ENCODE measurements at regions not wholly inside any gene's neighbourhood (a gene's known extent, or its start where the extent isn't known, plus 50 kb on each side); places are given as distances from the start of the nearest gene placed in this dataset.

- Histone ChIP-seq H3K4me2 (ENCODE audit: control insufficient read depth, extremely low read depth, insufficient read depth, low read depth, low read length) (no peak overlapping the region), H3K27ac (ENCODE audit: control insufficient read depth, insufficient read depth, low read length) (peak overlapping the region; percentile 66), H3K27me3 (ENCODE audit: control insufficient read depth, extremely low read depth, insufficient read depth, low read length) (no peaks in the 10 kb centered on the region), H3K36me3 (ENCODE audit: control insufficient read depth in 2 of 2, extremely low read depth in 1 of 2, insufficient read depth in 2 of 2, low read length in 2 of 2) (no peaks in the 10 kb centered on the region), H3K9ac (ENCODE audit: control insufficient read depth, extremely low read depth, insufficient read depth, low read length) (no peak overlapping the region), H3K79me2 (ENCODE audit: control insufficient read depth, insufficient read depth, low read length) (no peaks in the 10 kb centered on the region), H3K4me1 (ENCODE audit: control insufficient read depth, extremely low read depth, insufficient read depth, low read length) (peaks cover 27% of the 10 kb centered on the region), H3K9me3 (ENCODE audit: control insufficient read depth, low read depth, low read length) (peaks cover 2% of the 10 kb centered on the region), H3K4me3 (ENCODE audit: control insufficient read depth in 2 of 3, extremely low read depth in 1 of 3, insufficient read depth in 2 of 3, low read depth in 1 of 3, low read length in 3 of 3) (no peak overlapping the region), H4K20me1 (ENCODE audit: control insufficient read depth, extremely low read depth, insufficient read depth, low read length) (no peaks in the 10 kb centered on the region), H2AFZ (ENCODE audit: control insufficient read depth, low read length) (peak overlapping the region; percentile 54), H3K9me1 (ENCODE audit: control insufficient read depth, extremely low read depth, insufficient read depth, low read length) (no peaks in the 10 kb centered on the region)
- no peak for TF ChIP-seq EZH2 (IDR thresholded peaks at IDR 0.05; ENCODE audit: low read length)
- no peak for TF ChIP-seq CTCF (optimal IDR thresholded peaks at IDR 0.05 in 1 of 3, IDR thresholded peaks at IDR 0.05 in 1 of 3, conservative IDR thresholded peaks at IDR 0.05 in 1 of 3; ENCODE audit: extremely low read depth in 1 of 3, insufficient read depth in 2 of 3, low read length in 3 of 3)
- FAIRE-seq (peak; percentile 92), DNase-seq (ENCODE audit: low read depth, low spot score) (peak; percentile 55)
- dilution Hi-C loops (cut with MboI; ENCODE audit: extremely low pct_ligation_motif_present, low sequenced_read_pairs): no loop called here
Observed at GRCh38 chr5:9924614-9925013, 294.5 kb upstream of the TAS2R1 start.

DNA sequence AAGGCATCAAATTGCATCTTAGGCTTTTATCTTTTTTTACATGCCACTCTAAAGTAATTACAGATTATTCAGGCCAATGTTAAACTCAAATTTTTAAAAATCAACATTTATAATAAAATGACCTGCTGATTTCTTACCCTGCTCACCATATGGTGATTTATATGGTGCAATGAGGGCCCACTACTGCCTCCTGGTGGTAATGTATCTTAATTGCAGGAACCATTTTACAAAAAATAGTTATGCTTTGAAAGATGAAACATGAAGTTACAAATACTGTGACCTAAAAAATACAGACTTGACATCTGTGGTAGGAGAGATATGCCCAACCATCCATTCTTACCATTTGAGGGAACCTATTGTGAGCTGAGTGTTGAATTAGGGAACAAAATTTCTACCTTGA lies 292.6 kb upstream of the TAS2R1 start:
- TF ChIP-seq EZH2 (IDR thresholded peaks at IDR 0.05; ENCODE audit: low read length) (no peak), CTCF (optimal IDR thresholded peaks at IDR 0.05 in 1 of 3, IDR thresholded peaks at IDR 0.05 in 1 of 3, conservative IDR thresholded peaks at IDR 0.05 in 1 of 3; ENCODE audit: extremely low read depth in 1 of 3, insufficient read depth in 2 of 3, low read length in 3 of 3) (no peak)
- DNase-seq (ENCODE audit: low read depth, low spot score) (no peak), FAIRE-seq (no peak)
- Histone ChIP-seq H3K4me2 (ENCODE audit: control insufficient read depth, extremely low read depth, insufficient read depth, low read depth, low read length) (no peak overlapping the region), H3K79me2 (ENCODE audit: control insufficient read depth, insufficient read depth, low read length) (no peaks in the 10 kb centered on the region), H3K27me3 (ENCODE audit: control insufficient read depth, extremely low read depth, insufficient read depth, low read length) (no peaks in the 10 kb centered on the region), H3K36me3 (ENCODE audit: control insufficient read depth in 2 of 2, extremely low read depth in 1 of 2, insufficient read depth in 2 of 2, low read length in 2 of 2) (no peaks in the 10 kb centered on the region), H3K9me3 (ENCODE audit: control insufficient read depth, low read depth, low read length) (peaks cover 2% of the 10 kb centered on the region), H3K9ac (ENCODE audit: control insufficient read depth, extremely low read depth, insufficient read depth, low read length) (no peak overlapping the region), H3K9me1 (ENCODE audit: control insufficient read depth, extremely low read depth, insufficient read depth, low read length) (no peaks in the 10 kb centered on the region), H4K20me1 (ENCODE audit: control insufficient read depth, extremely low read depth, insufficient read depth, low read length) (no peaks in the 10 kb centered on the region), H3K4me1 (ENCODE audit: control insufficient read depth, extremely low read depth, insufficient read depth, low read length) (peaks cover 20% of the 10 kb centered on the region), H3K4me3 (ENCODE audit: control insufficient read depth in 2 of 3, extremely low read depth in 1 of 3, insufficient read depth in 2 of 3, low read depth in 1 of 3, low read length in 3 of 3) (no peak overlapping the region), H3K27ac (ENCODE audit: control insufficient read depth, insufficient read depth, low read length) (no peak overlapping the region), H2AFZ (ENCODE audit: control insufficient read depth, low read length) (no peak overlapping the region)
- dilution Hi-C loops (cut with MboI; ENCODE audit: extremely low pct_ligation_motif_present, low sequenced_read_pairs): no loop called here
